COLO668 (cell line): ENCODE measurements at regions not wholly inside any gene's neighbourhood (a gene's known extent, or its start where the extent isn't known, plus 50 kb on each side); places are given as distances from the start of the nearest gene placed in this dataset.
"Not testable (repeated sequence)": the region's sequence is repeated elsewhere in the genome, so short reads cannot be mapped to it uniquely, and the experiment has no call there.

Experiments
- DNase-seq: peaks from one replicate; lab custom pipeline; 2025; ENCODE audit not compliant: unreplicated experiment; lab: John Stamatoyannopoulos, UW

DNA sequence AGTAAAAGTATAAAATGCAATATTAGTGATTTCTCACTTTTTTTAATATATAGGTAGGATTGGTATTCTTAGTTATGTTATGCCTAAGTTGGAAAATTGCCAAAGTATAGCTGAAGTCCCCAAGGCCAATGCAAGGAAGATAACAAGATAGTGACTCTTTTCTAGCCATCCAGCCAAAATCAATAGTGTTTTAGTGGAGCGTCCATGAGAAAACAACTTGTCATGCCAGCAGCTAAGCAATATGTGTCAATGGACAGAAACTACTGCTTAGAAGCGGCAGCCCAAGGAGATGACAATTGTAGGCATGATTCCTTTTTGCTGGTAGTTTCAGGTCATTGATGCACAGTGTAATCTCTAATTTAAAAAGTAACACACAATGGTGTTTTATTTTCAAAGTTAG lies 1444.6 kb downstream of the SUCLG1 start:
- DNase-seq: no peak

DNA sequence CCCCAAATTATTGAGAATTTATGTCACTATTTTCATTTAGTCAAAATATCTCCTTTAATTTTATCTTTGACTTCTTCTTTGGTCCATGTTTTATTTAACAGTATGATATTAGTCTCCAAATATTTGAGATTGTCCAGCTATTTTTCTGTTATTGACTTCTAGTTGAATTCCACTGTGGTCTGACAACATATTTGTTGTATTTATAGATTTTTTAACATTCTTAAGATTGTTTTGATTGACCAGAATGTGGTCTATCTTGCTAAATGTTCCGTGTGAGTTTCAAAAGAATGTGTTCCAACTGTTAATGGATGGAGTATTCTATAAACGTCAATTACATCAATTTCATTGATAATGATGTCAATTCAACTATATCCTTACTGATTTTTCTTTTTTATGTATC lies 1452.1 kb downstream of the SUCLG1 start:
- no peak for DNase-seq

DNA sequence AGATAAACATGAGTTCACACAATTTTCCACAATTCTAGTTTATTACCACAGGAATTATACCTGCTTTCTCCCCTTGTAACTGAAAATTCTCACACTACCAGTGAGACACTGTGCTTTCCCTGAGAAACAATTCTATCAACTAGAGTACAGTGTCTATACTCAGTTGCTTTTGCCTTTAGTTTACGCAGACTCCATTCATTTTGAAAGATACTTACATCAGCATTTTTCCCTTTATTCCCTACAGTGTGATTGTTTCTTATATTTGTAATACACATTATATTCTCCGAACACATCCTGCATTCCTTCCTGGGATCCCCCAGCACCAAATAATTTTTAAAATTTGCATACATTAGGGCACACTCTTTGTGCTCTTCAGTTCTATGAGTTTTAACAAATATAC lies 1455.5 kb downstream of the SUCLG1 start:
- DNase-seq: no peak

- no peak for DNase-seq
These were observed 1456.4 kb downstream of the SUCLG1 start for GRCh38 chr2:83002706-83003105.

GRCh38 chr2:82998781-82999180 lies 1460.3 kb downstream of the SUCLG1 start:
- no peak for DNase-seq

GRCh38 chr2:82996217-82996616 lies 1462.9 kb downstream of the SUCLG1 start:
- no peak for DNase-seq

- DNase-seq: no peak
These were observed 1464.9 kb downstream of the SUCLG1 start for GRCh38 chr2:82994151-82994550.

- no peak for DNase-seq
These were observed 1465.5 kb downstream of the SUCLG1 start for GRCh38 chr2:82993609-82994008.

GRCh38 chr2:82992968-82993367 lies 1466.1 kb downstream of the SUCLG1 start:
- no peak for DNase-seq

DNA sequence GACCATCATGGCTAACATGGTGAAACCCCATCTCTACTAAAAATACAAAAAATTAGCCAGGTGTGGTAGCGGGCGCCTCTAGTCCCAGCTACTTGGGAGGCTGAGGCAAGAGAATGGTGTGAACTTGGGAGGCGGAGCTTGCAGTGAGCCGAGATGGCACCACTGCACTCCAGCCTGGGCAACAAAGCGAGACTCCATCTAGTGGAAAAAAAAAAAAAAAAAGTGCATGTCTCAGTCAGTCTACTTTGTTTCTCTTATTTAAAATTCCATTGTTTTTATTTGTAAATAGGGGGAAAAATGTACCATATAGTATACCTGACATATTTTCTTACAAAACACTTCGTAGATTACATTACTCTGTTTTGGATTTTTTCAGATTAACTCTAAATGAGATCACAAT lies 1471.4 kb downstream of the SUCLG1 start:
- DNase-seq: not testable (repeated sequence)

DNA sequence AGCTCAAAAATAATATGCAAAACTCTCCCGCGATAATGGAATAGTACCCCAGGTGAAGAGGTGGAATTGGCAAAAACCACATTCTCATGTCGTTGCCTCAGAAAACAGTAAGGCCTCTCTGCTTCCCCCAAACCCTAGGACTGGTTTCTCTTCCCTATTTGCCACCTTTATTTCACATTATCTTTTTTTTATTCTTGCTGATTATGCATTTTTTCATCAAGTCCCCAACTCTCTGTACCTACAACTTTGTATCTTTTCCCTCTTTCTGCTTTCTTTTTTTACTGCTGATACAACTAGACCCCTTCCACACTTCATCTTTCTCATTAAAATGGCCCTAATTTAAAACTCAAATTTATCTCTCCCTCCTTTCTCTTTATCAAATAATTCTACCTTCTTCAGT lies 1472.2 kb downstream of the SUCLG1 start:
- no peak for DNase-seq

- DNase-seq: no peak
These were observed 1473.4 kb downstream of the SUCLG1 start for GRCh38 chr2:82985572-82986197.

- no peak for DNase-seq
These were observed 1490.7 kb downstream of the SUCLG1 start for GRCh38 chr2:82968358-82968757.

- no peak for DNase-seq
These were observed 1494.7 kb downstream of the SUCLG1 start for GRCh38 chr2:82964341-82964740.

DNA sequence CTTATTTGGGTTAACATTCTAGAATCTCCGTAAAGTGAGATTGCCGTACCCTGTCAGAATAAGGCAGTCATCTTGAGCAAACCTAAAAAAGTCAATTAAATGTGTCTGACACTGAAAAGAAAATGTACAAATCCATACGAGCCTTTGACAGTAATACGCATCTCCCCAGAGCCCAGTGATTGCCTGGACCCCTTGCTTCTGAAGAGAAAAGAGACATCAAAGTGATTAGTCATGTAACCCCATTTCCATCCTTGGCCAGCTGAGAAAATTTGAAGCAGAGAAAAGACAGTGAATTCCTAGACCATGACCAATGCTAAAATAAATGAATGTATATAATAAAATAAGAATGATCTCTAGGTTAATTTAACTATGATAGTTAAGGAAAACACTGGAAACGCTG lies 1499.4 kb downstream of the SUCLG1 start:
- DNase-seq: no peak

DNA sequence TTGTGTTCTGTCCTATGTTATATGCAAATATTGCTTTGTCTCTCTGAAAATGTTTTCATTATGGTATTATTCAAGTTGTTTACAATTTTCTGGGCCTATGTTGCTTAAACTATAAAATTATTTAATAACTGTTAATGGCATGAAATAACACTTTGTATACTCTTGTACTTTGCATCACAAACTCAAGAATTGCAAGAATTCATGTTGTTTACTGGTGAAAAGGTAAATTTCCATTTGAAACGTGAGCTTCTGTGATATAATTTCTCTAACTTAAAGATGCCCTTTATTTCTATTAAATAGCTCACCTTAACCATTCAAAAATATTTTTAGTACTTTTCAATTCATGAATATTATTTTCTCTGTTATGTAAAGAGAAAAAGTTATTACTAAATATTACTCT lies 1504.2 kb downstream of the SUCLG1 start:
- DNase-seq: no peak

- DNase-seq: no peak
These were observed 1519.9 kb downstream of the SUCLG1 start for GRCh38 chr2:82939211-82939610.

- not testable (repeated sequence) for DNase-seq
These were observed 1520.7 kb downstream of the SUCLG1 start for GRCh38 chr2:82938321-82938845.

- no peak for DNase-seq
These were observed 1545.5 kb downstream of the SUCLG1 start for GRCh38 chr2:82913566-82913965.

DNA sequence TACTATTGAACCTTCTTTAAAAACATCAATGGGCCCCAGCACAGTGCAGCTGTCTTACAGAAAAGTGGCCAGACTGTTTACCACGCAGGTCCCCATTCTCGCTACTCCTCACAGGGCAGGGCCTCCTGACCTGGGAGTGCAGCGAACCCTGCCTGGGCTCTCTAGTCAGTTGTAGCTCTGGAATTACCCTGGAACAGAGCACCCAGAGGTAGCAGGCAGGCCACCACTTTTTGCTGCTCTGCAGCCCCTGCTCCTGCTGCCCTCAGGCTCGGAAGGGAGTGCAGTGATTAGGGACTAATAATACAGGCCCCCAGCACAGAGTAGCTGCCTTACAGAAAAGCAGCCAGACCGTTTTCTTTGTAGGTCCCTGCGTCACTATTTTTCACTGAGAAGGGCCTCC lies 1563.0 kb downstream of the SUCLG1 start:
- no peak for DNase-seq

DNA sequence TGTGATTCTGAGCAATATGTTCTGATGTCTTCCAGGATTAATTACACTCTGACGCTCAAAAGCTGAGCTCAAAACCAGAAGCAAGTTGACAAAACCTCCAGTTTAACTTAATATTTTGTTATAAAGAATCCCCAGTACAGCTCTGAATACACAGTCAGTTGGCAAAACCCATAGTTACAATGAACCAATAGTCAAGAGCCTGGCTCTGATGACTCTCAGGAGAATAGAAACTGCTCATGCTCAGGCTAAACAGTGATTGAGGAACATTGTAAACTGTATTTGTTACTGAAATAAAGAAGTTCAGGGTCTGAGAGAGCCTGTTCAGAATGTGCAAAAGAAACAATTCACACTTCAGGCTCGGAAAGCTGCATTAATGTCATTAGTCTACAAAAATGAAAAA lies 1565.9 kb downstream of the SUCLG1 start:
- DNase-seq: no peak

DNA sequence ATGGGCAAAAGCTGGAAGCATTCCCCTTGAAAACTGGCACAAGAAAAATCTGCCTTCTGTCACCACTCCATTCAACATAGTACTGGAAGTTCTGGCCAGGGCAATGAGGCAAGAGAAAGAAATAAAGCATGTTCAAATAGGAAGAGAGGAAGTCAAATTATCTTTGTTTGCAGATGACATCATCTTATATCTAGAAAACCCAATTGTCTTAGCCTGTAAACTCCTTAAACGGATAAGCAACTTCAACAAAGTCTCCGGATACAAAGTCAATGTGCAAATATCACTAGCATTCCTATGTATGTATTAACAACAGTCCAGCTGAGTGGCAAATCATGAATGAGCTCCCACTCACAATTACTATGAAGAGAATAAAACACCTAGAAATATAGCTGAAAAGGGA lies 1579.3 kb downstream of the SUCLG1 start:
- no peak for DNase-seq

DNA sequence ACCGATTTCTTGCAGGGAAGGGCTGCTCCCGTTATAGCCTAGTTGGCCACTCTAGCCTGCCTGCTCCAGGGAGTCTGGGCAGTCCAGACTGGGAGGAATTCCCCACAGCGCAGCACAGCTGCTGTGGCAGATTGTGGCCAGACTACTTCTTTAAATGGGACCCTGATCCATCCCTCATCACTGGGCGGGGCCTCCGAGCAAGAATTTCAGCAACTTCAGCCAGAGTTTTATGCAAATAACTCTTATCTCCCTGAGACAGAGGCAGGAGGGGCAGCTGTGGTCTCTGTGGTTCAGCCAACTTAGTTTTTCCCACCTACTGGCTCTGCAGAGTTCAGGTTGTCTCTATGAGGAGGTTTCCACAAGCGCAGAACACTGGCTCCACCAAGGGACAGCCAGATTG lies 1583.2 kb downstream of the SUCLG1 start:
- no peak for DNase-seq
